ENCODE measurements at regions not wholly inside any gene's neighbourhood (a gene's known extent, or its start where the extent isn't known, plus 50 kb on each side); places are given as distances from the start of the nearest gene placed in this dataset.
A peak's percentile ranks its signal among the peaks of the same experiment; 100 is the strongest.

- no peak overlapping the region for H3K4me3 ChIP-seq (ENCODE audit: low read depth, low read length)
- no peak for TF ChIP-seq CTCF (conservative IDR thresholded peaks at IDR 0.05; ENCODE audit: low read depth, low read length)
- DNase-seq (ENCODE audit: low read depth): no peak
Measured at GRCh38 chr15:70493376-70493775, 270.0 kb downstream of the UACA start.

GRCh38 chr15:70492240-70493177 is 270.8 kb downstream of the UACA start:
- DNase-seq (ENCODE audit: low read depth): peak; percentile 50
- no peak overlapping the region for H3K4me3 ChIP-seq (ENCODE audit: low read depth, low read length)
- TF ChIP-seq CTCF (conservative IDR thresholded peaks at IDR 0.05; ENCODE audit: low read depth, low read length): peak; percentile 20

GRCh38 chr15:70491641-70492040 is 271.7 kb downstream of the UACA start:
- H3K4me3 ChIP-seq (ENCODE audit: low read depth, low read length): no peak overlapping the region
- DNase-seq (ENCODE audit: low read depth): no peak
- no peak for TF ChIP-seq CTCF (conservative IDR thresholded peaks at IDR 0.05; ENCODE audit: low read depth, low read length)

GRCh38 chr15:70491201-70491621 is 272.1 kb downstream of the UACA start:
- H3K4me3 ChIP-seq (ENCODE audit: low read depth, low read length): no peak overlapping the region
- DNase-seq (ENCODE audit: low read depth): no peak
- no peak for TF ChIP-seq CTCF (conservative IDR thresholded peaks at IDR 0.05; ENCODE audit: low read depth, low read length)

- no peak for TF ChIP-seq CTCF (conservative IDR thresholded peaks at IDR 0.05; ENCODE audit: low read depth, low read length)
Measured at GRCh38 chr15:70490838-70491155, 272.6 kb downstream of the UACA start.

GRCh38 chr15:70490148-70490837 is 273.1 kb downstream of the UACA start:
- no peak for TF ChIP-seq CTCF (conservative IDR thresholded peaks at IDR 0.05; ENCODE audit: low read depth, low read length)
- no peak overlapping the region for H3K4me3 ChIP-seq (ENCODE audit: low read depth, low read length)
- no peak for DNase-seq (ENCODE audit: low read depth)

More at GRCh38 chr15:70490838-70491155, 272.6 kb downstream of the UACA start:
- no peak overlapping the region for H3K4me3 ChIP-seq (ENCODE audit: low read depth, low read length)
- no peak for DNase-seq (ENCODE audit: low read depth)
